ENCODE measurements at regions not wholly inside any gene's neighbourhood (a gene's known extent, or its start where the extent isn't known, plus 50 kb on each side); places are given as distances from the start of the nearest gene placed in this dataset.

DNA sequence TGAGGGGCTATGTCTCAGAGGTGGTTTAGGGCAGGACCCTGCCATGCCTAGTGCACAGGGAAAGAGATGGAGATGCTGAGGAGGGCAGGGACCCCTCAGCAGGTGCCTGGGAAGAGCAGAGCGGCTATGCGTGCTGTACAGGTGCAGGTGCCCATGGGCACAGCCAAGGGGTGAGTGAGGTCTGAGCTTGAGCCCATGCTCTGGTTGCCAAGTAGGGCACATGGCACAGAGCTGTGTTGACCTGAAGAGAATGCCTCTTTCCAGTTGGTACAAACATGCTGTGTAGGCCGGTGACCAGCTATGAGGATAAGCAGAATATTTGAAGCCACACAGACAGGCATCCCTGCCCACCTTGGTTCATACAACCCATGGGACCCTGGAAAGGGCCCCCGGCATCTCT is 65.8 kb upstream of the NECTIN1 start:
- TF ChIP-seq, protein P1, sequence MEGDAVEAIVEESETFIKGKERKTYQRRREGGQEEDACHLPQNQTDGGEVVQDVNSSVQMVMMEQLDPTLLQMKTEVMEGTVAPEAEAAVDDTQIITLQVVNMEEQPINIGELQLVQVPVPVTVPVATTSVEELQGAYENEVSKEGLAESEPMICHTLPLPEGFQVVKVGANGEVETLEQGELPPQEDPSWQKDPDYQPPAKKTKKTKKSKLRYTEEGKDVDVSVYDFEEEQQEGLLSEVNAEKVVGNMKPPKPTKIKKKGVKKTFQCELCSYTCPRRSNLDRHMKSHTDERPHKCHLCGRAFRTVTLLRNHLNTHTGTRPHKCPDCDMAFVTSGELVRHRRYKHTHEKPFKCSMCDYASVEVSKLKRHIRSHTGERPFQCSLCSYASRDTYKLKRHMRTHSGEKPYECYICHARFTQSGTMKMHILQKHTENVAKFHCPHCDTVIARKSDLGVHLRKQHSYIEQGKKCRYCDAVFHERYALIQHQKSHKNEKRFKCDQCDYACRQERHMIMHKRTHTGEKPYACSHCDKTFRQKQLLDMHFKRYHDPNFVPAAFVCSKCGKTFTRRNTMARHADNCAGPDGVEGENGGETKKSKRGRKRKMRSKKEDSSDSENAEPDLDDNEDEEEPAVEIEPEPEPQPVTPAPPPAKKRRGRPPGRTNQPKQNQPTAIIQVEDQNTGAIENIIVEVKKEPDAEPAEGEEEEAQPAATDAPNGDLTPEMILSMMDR (IDR thresholded peaks at IDR 0.05; ENCODE audit: insufficient read depth, missing control alignments), result no peak
- DNase-seq (ENCODE audit: insufficient read length, low spot score) (no peak), FAIRE-seq (no peak)

DNA sequence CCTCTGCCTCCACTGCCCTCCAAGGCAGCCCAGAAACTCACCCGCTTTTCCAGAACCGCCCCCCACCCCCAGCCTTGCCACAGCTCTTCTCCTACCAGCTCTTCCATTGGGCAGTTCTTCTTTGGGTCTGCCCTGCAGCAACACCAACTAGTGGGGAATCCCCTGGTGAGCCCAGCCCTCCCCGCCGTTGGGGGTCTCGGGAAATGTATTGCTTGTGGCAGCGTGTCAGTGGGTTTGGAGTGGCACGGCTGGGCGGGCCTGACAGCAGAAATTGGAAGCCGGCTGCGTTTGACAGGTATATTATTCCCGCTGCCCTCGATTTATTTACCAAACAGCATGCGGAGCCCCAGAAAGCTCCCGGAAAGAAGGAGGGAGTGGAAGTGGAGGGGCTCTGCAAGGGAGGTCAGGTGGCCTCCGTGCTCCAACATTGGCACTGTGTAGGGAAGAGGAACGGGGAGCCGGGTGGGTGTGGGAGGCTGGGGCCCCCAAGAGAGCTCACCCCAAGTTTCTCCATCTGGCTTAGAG is 65.2 kb upstream of the NECTIN1 start:
- DNase-seq (ENCODE audit: insufficient read length, low spot score) (no peak), FAIRE-seq (no peak)
- TF ChIP-seq, protein P1 (IDR thresholded peaks at IDR 0.05; ENCODE audit: insufficient read depth, missing control alignments), result no peak

DNA sequence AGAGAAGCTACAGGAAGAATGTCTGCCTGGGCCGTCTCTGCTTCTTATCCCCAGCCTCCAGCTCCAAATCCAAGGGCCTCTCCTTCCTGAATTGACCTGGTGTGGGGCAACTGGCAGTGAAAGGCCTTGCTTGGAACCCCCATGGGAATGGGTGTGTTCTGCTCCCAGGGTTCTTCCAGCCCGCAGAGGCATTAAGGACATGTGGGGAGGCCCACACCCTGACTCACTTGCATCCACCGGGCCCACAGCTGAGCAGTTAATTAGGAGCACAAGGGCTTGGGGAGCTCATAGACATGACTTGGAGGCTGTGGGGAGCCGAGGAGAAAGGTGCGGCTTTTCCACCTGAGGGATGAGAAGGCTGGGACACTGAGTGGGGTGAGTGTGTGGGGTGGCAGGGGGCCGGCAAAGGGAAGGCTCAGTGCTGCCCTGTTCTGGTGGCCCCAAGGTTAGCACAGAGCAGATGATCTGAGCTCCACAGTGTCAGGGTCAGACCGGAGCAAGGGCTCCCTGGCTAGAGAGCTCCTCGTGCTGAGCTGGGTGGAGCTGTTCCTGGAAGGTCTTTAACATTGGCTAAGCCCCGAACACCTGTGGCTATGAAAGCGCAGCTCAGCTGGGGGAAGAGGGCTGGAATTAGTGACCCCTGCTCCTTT is 64.5 kb upstream of the NECTIN1 start:
- DNase-seq (ENCODE audit: insufficient read length, low spot score) (no peak), FAIRE-seq (no peak)
- TF ChIP-seq, protein P1 (IDR thresholded peaks at IDR 0.05; ENCODE audit: insufficient read depth, missing control alignments), result no peak

DNA sequence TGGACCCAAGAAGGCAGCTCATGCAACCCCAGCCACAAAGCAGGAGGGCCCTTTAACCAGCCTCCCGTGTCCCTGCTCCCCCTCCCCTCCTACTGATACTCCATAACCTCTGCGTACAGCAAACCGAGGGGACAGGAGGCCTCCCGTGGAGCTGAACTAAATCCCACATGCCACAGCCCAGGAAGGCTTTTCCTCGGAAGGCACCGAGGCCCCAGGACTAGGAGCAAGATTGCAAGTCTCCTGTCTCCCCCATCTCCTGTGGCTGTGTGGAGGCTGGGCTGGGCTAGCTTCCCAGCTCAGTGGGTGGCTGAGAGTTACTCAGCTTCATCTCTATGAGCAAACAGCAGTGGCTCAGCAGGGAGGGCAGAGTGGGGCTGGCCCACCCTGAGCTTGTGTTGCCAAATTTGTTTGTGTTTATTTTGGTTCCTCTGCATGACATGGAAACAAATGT is 62.7 kb upstream of the NECTIN1 start:
- DNase-seq (ENCODE audit: insufficient read length, low spot score) (no peak), FAIRE-seq (no peak)
- TF ChIP-seq, protein P1 (IDR thresholded peaks at IDR 0.05; ENCODE audit: insufficient read depth, missing control alignments), result no peak

DNA sequence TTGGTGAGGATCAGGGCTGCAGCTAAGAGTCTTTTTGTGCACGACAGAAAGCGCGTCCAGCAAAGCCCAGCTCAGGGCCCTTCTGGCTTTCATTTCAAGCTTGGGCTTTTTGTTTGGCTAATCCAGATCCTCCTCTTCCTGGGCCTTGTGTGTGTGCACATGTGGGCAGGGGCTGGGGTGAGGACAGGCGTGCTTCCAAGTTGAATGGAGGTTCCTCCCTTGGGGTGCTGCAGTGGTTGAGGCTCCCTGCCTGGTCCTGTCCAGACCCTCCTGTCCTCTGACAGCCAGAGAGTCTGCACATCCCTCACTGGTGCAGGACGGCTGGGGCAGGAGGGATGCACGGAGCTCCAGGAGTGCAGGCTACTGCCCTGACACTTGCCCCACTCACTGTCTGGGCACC is 62.0 kb upstream of the NECTIN1 start:
- TF ChIP-seq, protein P1 (IDR thresholded peaks at IDR 0.05; ENCODE audit: insufficient read depth, missing control alignments), result no peak
- no peak for DNase-seq (ENCODE audit: insufficient read length, low spot score)
- no peak for FAIRE-seq

DNA sequence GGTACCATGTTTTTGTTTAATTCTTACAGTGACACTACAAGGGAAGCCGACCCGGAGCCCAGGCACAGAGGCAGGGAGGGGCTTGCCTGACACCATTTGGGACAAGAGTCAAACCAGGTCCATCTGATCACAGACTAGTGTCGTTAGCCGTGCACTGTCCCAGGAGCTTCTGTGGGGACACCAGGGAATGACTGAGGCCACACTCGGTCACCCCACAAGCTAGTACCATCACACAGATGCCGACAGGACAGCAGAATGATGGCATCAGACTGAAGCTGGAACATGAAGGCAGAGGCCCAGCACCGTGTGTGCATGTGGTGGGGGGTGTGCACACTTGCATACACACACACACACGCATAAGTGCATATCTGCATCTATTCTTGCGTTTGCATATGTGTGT is 61.5 kb upstream of the NECTIN1 start:
- DNase-seq (ENCODE audit: insufficient read length, low spot score), result no peak
- no peak for FAIRE-seq
- TF ChIP-seq, protein P1 (IDR thresholded peaks at IDR 0.05; ENCODE audit: insufficient read depth, missing control alignments), result no peak

DNA sequence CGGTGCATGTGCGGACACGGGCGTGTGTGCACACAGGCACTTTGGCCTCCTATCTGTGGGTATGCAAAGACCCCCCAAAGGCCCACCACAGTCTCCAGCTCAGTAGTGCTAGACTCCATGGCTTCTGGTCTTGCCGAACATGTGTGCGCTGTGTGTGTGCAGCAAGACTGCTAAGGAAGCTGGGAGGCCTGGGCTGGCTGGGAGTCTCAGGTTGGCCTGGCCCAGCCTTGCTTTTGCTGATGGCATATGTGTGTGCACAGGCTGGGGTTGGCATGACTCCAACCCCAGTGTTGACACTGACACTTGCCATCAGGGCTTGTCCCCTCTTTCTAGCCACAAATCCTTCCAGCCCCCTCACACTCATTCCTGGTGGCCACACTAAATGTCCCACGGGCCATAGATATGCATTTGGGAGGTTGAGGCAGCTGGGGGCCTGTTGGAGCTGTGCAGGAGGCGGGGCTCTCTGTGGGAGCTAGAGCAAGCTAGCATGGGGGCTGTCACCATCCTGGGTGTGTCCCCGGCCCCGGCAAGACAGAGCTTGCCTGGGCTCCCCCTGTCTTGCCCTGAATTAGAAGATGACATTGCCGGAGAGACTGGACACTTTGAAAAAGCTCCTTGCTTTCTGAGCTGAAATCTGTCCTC is 60.9 kb upstream of the NECTIN1 start:
- TF ChIP-seq, protein P1 (IDR thresholded peaks at IDR 0.05; ENCODE audit: insufficient read depth, missing control alignments), result no peak
- FAIRE-seq (no peak), DNase-seq (ENCODE audit: insufficient read length, low spot score) (no peak)

All from D721Med (cell line).